ENCODE measurements at regions not wholly inside any gene's neighbourhood (a gene's known extent, or its start where the extent isn't known, plus 50 kb on each side); places are given as distances from the start of the nearest gene placed in this dataset.

DNA sequence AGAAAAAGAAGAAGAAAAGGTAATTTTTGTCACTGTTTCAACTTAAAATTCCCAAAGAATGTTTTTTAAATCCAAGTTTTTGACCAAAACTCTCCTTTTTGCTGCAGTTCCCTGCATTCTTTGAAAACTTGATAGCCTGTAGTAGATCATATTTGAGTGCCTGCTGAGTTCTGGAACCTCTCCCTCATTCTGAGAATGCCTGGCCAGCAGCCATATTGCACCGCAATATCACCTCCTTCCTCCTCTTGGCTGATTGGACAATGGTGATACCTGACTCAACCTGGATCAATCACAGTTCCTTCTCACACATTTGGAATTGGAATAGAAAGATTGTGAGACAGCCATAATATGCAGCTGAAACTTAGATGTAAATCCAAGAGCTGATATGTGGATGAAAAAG lies 97.6 kb upstream of the GAP43 start (continued):
- TF ChIP-seq ZNF775 (CRISPR knock-in tag; IDR thresholded peaks at IDR 0.05; ENCODE audit: borderline replicate concordance) (no peak), FOXP1 (IDR thresholded peaks at IDR 0.05) (no peak), FOXP1 (CRISPR knock-in tag; IDR thresholded peaks at IDR 0.05) (no peak), ZKSCAN8 (CRISPR knock-in tag; IDR thresholded peaks at IDR 0.05; ENCODE audit: borderline replicate concordance) (no peak), FOXA3 (CRISPR knock-in tag; IDR thresholded peaks at IDR 0.05) (no peak), KLF13 (CRISPR knock-in tag; IDR thresholded peaks at IDR 0.05) (no peak), ZNF790 (CRISPR knock-in tag; IDR thresholded peaks at IDR 0.05; ENCODE audit: borderline replicate concordance) (no peak), FOXO1 (CRISPR knock-in tag; IDR thresholded peaks at IDR 0.05) (no peak), NFE2L1 (CRISPR knock-in tag; IDR thresholded peaks at IDR 0.05; ENCODE audit: borderline replicate concordance) (no peak), ZNF441 (CRISPR knock-in tag; IDR thresholded peaks at IDR 0.05; ENCODE audit: borderline replicate concordance) (no peak)
- TF ChIP-seq, protein P1, sequence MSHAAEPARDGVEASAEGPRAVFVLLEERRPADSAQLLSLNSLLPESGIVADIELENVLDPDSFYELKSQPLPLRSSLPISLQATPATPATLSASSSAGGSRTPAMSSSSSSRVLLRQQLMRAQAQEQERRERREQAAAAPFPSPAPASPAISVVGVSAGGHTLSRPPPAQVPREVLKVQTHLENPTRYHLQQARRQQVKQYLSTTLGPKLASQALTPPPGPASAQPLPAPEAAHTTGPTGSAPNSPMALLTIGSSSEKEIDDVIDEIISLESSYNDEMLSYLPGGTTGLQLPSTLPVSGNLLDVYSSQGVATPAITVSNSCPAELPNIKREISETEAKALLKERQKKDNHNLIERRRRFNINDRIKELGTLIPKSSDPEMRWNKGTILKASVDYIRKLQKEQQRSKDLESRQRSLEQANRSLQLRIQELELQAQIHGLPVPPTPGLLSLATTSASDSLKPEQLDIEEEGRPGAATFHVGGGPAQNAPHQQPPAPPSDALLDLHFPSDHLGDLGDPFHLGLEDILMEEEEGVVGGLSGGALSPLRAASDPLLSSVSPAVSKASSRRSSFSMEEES (CRISPR knock-in tag; IDR thresholded peaks at IDR 0.05): no peak

- in situ Hi-C loops (cut with HindIII; ENCODE audit: extremely low pct_ligation_motif_present, low pct_unique_long_range_greater_than_20kb) (no loop called here), intact Hi-C loops (cut with micrococcal nuclease; ENCODE audit: unreplicated experiment) (no loop called here)
- no peak for ATAC-seq
- Histone ChIP-seq H3K4me2 (ENCODE audit: low read depth, low read length) (no peak overlapping the region), H3K4me1 (ENCODE audit: insufficient read depth, low read length) (no peaks in the 10 kb centered on the region), H3K9me3 (ENCODE audit: low read length) (no peaks in the 10 kb centered on the region), H3K9ac (ENCODE audit: insufficient read depth, low read depth, low read length) (no peak overlapping the region), H3K4me3 (replicated peaks in 1 of 3; ENCODE audit: insufficient read depth in 1 of 3, low read depth in 2 of 3, low read length in 3 of 3) (no peak overlapping the region), H4K20me1 (ENCODE audit: insufficient read depth, low read length) (no peaks in the 10 kb centered on the region), H2AFZ (ENCODE audit: low read length) (no peak overlapping the region), H3K79me2 (ENCODE audit: insufficient read depth, low read length) (no peaks in the 10 kb centered on the region), H3K36me3 (replicated peaks in 1 of 2; ENCODE audit: control insufficient read depth in 1 of 2, insufficient read depth in 2 of 2, low read length in 2 of 2) (no peaks in the 10 kb centered on the region), H3K27ac (ENCODE audit: extremely low read length, insufficient read depth, low read length) (no peak overlapping the region), H3K27me3 (ENCODE audit: control insufficient read depth in 1 of 2, insufficient read depth in 2 of 2, low read length in 2 of 2) (no peaks in the 10 kb centered on the region)
- TF ChIP-seq TRIM24 (CRISPR knock-in tag; IDR thresholded peaks at IDR 0.05) (no peak), NR1H2 (CRISPR knock-in tag; IDR thresholded peaks at IDR 0.05; ENCODE audit: borderline replicate concordance, low read depth) (no peak), SSRP1 (CRISPR knock-in tag; IDR thresholded peaks at IDR 0.05) (no peak), ZNF564 (CRISPR knock-in tag; IDR thresholded peaks at IDR 0.05) (no peak), SMYD3 (CRISPR knock-in tag; IDR thresholded peaks at IDR 0.05) (no peak), KAT2B (IDR thresholded peaks at IDR 0.05; ENCODE audit: borderline replicate concordance, low read depth, low read length) (no peak)
- FAIRE-seq: no peak
- ChIA-PET CTCF (ENCODE audit: low intra/inter-chr PET ratio, low total read pairs) (no interaction called here), POLR2A (no interaction called here)
- WGBS (ENCODE audit: low lambda C conversion rate): 0% methylated on average over 1 of the region's 1 CpG
- BruUV-seq (replicated peaks): no TSS peak
- no peak for DNase-seq (ENCODE audit: low spot score)
Measured at GRCh38 chr3:115533218-115533617, 90.1 kb upstream of the GAP43 start.

All from HepG2 (cell line).